GM23338 (cell line): ENCODE measurements at regions not wholly inside any gene's neighbourhood (a gene's known extent, or its start where the extent isn't known, plus 50 kb on each side); places are given as distances from the start of the nearest gene placed in this dataset.

ENCODE experiments used
- ATAC-seq: fragments of 200-7000 bp; cut with Tn5 transposase; 3 replicates; pipeline ENCODE4 v1.9.1; 2020
- DNase-seq: peaks from one replicate; pipeline ENCODE4 v3.0.0-alpha.2; 2015; ENCODE audit warnings: low spot score
- H2AFZ ChIP-seq: fragments of 200-600 bp; sonication (generic); 2 replicates; pipeline ENCODE4 v1.8.0; 2016; ENCODE audit warnings: antibody characterized with exemption, mild to moderate bottlenecking, moderate library complexity
- H3F3A ChIP-seq: fragments of 200-600 bp; sonication (generic); replicated peaks from 2 replicates; pipeline ENCODE4 v1.8.0; 2017; ENCODE audit warnings: antibody characterized with exemption, mixed run types, low read depth
- H3K27ac ChIP-seq: fragments of 200-600 bp; sonication (generic); 2 replicates; pipeline ENCODE4 v1.6.1; 2016; ENCODE audit warnings: low read depth
- H3K27me3 ChIP-seq: fragments of 200-600 bp; sonication (generic); 2 replicates; pipeline ENCODE4 v1.8.0; 2016; ENCODE audit warnings: mild to moderate bottlenecking, mixed run types, moderate library complexity; ENCODE audit not compliant: insufficient read depth
- H3K36me3 ChIP-seq: fragments of 200-600 bp; sonication (generic); 2 replicates; pipeline ENCODE4 v1.8.0; 2016; ENCODE audit warnings: mild to moderate bottlenecking; ENCODE audit not compliant: insufficient read depth
- H3K4me1 ChIP-seq: fragments of 200-600 bp; sonication (generic); 2 replicates; pipeline ENCODE4 v1.8.0; 2016; ENCODE audit warnings: mild to moderate bottlenecking, moderate library complexity; ENCODE audit not compliant: insufficient read depth
- H3K4me2 ChIP-seq: fragments of 200-600 bp; sonication (generic); 2 replicates; pipeline ENCODE4 v1.7.1; 2017; ENCODE audit warnings: mixed run types
- H3K4me3 ChIP-seq: fragments of 200-600 bp; sonication (generic); 2 replicates; pipeline ENCODE4 v1.6.1; 2016; ENCODE audit warnings: mixed run types
- H3K79me2 ChIP-seq: fragments of 200-600 bp; sonication (generic); replicated peaks from 2 replicates; pipeline ENCODE4 v1.8.0; 2017; ENCODE audit warnings: mild to moderate bottlenecking; ENCODE audit not compliant: insufficient read depth
- H3K9me2 ChIP-seq: fragments of 200-600 bp; sonication (generic); 2 replicates; pipeline ENCODE4 v1.8.0; 2017; ENCODE audit not compliant: insufficient read depth
- H4K20me1 ChIP-seq: fragments of 200-600 bp; sonication (generic); replicated peaks from 2 replicates; pipeline ENCODE4 v1.8.0; 2017; ENCODE audit warnings: mild to moderate bottlenecking; ENCODE audit not compliant: insufficient read depth
- H3K27ac Mint-ChIP-seq: 2 replicates; pipeline ENCODE4 v1.8.0; 2020; ENCODE audit warnings: inconsistent platforms, mild to moderate bottlenecking, moderate library complexity, mixed read lengths
- H3K27me3 Mint-ChIP-seq: 3 replicates; pipeline ENCODE4 v1.8.0; 2022; ENCODE audit warnings: low read depth, mild to moderate bottlenecking, moderate library complexity, mixed read lengths, inconsistent platforms; ENCODE audit not compliant: insufficient read depth, poor library complexity
- H3K36me3 Mint-ChIP-seq: 3 replicates; pipeline ENCODE4 v1.8.0; 2021; ENCODE audit warnings: low read depth, mild to moderate bottlenecking, inconsistent platforms, moderate library complexity, mixed read lengths
- H3K4me1 Mint-ChIP-seq: 3 replicates; pipeline ENCODE4 v1.8.0; 2020; ENCODE audit warnings: mild to moderate bottlenecking, inconsistent platforms, mixed read lengths
- H3K4me3 Mint-ChIP-seq: 3 replicates; pipeline ENCODE4 v1.8.0; 2021; ENCODE audit warnings: moderate library complexity, mild to moderate bottlenecking, inconsistent platforms, mixed read lengths
- H3K9me3 Mint-ChIP-seq: 3 replicates; pipeline ENCODE4 v1.8.0; 2020; ENCODE audit warnings: moderate library complexity, mild to moderate bottlenecking, inconsistent platforms, mixed read lengths
- CREB1 ChIP-seq: fragments of 250-450 bp; sonication (Bioruptor Pico); IDR thresholded peaks from 2 replicates; pipeline ENCODE4 v1.5.0; 2020; ENCODE audit warnings: low read depth, mild to moderate bottlenecking, moderate library complexity
- EZH2phosphoT487 ChIP-seq: fragments of 200-600 bp; sonication (generic); IDR thresholded peaks from one replicate; pipeline ENCODE4 v1.8.1; 2018; ENCODE audit warnings: antibody characterized with exemption; ENCODE audit not compliant: unreplicated experiment
- JUNB ChIP-seq: IDR thresholded peaks from one replicate; pipeline ENCODE4 v1.6.1; 2016; ENCODE audit warnings: antibody characterized with exemption; ENCODE audit not compliant: unreplicated experiment
- NANOG ChIP-seq: IDR thresholded peaks from 2 replicates; pipeline ENCODE4 v1.6.1; 2016; ENCODE audit warnings: antibody characterized with exemption, borderline replicate concordance
- STAT1 ChIP-seq: IDR thresholded peaks from one replicate; pipeline ENCODE4 v1.6.1; 2016; ENCODE audit warnings: antibody characterized with exemption; ENCODE audit not compliant: unreplicated experiment
- ZNF462 ChIP-seq: fragments of 250-450 bp; sonication (Bioruptor Pico); IDR thresholded peaks from 2 replicates; pipeline ENCODE4 v1.5.0; 2020; ENCODE audit warnings: mild to moderate bottlenecking, moderate library complexity

GRCh38 chr15:62485170-62485720 lies 320.2 kb upstream of the C2CD4B start:
- Mint-ChIP-seq H3K27ac (peak overlapping the region; percentile 63), H3K36me3 (no peaks in the 10 kb centered on the region), H3K27me3 (peaks cover 3% of the 10 kb centered on the region), H3K4me3 (no peak overlapping the region), H3K9me3 (no peaks in the 10 kb centered on the region), H3K4me1 (peaks cover 33% of the 10 kb centered on the region)
- Histone ChIP-seq H3F3A (no peaks in the 10 kb centered on the region), H3K4me1 (peaks cover 7% of the 10 kb centered on the region; the same call in 1 of the 2 replicates), H2AFZ (no peak overlapping the region), H3K27ac (0 out of 2 replicates have a peak overlapping the region, but pooled peaks have one; percentile 4), H4K20me1 (peaks cover 3% of the 10 kb centered on the region; the same call in 1 of the 2 replicates), H3K36me3 (no peaks in the 10 kb centered on the region), H3K4me2 (no peak overlapping the region), H3K79me2 (0 out of 2 replicates have a peak, but pooled peaks cover 6% of the 10 kb centered on the region), H3K4me3 (no peak overlapping the region), H3K9me2 (0 out of 2 replicates have a peak, but pooled peaks cover 4% of the 10 kb centered on the region), H3K27me3 (no peaks in the 10 kb centered on the region)
- TF ChIP-seq CREB1 (CRISPR knock-in tag) (no peak), ZNF462 (no peak), NANOG (no peak), JUNB (no peak), STAT1 (no peak), EZH2phosphoT487 (no peak)
- ATAC-seq (no peak), DNase-seq (no peak)

GRCh38 chr15:62486041-62486440 lies 321.0 kb upstream of the C2CD4B start:
- Mint-ChIP-seq H3K27me3 (peaks cover 3% of the 10 kb centered on the region), H3K27ac (no peak overlapping the region), H3K4me3 (no peak overlapping the region), H3K4me1 (peaks cover 33% of the 10 kb centered on the region), H3K9me3 (no peaks in the 10 kb centered on the region), H3K36me3 (no peaks in the 10 kb centered on the region)
- no peak overlapping the region for H2AFZ ChIP-seq
- no peaks in the 10 kb centered on the region for H3K27me3 ChIP-seq
- H3K4me3 ChIP-seq = no peak overlapping the region
- peaks cover 7% of the 10 kb centered on the region; the same call in 1 of the 2 replicates for H3K4me1 ChIP-seq
- 0 out of 2 replicates have a peak, but pooled peaks cover 4% of the 10 kb centered on the region for H3K9me2 ChIP-seq
- ATAC-seq (no peak), DNase-seq (no peak)
- no peak overlapping the region for H3K4me2 ChIP-seq
- H3K27ac ChIP-seq = no peak overlapping the region
- 0 out of 2 replicates have a peak, but pooled peaks cover 3% of the 10 kb centered on the region for H4K20me1 ChIP-seq
- no peaks in the 10 kb centered on the region for H3F3A ChIP-seq
- H3K36me3 ChIP-seq = no peaks in the 10 kb centered on the region
- 0 out of 2 replicates have a peak, but pooled peaks cover 6% of the 10 kb centered on the region for H3K79me2 ChIP-seq
- TF ChIP-seq CREB1 (CRISPR knock-in tag) (no peak), ZNF462 (no peak)
